ENCODE measurements at regions not wholly inside any gene's neighbourhood (a gene's known extent, or its start where the extent isn't known, plus 50 kb on each side); places are given as distances from the start of the nearest gene placed in this dataset.

- DNase-seq (ENCODE audit: low read depth in 2 of 2): no peak
Measured at GRCh38 chr15:29556380-29556779, 265.9 kb downstream of the TJP1 start.

- no peak for DNase-seq (ENCODE audit: low read depth in 2 of 2)
Measured at GRCh38 chr15:29554531-29554930, 267.7 kb downstream of the TJP1 start.

DNA sequence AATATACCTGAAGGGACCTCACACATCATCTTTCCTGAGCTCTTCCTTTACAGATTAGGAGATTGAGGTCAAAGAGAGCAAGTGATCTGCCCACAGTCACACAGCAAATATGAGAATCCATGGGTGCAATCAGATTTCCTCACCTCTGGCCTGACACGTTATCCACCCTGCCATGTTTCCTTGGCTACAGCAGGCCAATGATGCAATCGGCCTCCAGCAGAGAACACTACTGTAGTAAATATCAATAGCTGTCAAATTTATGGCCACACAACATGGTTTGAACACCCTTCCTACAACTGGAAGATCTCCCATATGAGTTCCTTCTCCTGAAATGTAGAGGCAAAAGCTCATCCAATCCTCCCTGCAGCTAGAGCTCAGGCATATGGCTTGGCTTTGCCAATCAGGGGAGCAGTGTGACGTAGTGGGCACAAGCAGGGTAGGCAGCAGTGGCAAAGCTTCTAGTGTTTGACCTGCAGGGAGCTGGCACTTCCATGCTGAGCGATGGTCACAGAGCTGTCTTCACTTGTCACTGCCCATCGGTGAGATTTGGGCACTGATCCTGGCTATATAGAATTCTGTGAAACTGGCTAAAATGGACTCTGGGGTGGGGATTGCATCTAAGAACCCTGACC, 271.3 kb downstream of the TJP1 start:
- no peak for DNase-seq (ENCODE audit: low read depth in 2 of 2)

DNA sequence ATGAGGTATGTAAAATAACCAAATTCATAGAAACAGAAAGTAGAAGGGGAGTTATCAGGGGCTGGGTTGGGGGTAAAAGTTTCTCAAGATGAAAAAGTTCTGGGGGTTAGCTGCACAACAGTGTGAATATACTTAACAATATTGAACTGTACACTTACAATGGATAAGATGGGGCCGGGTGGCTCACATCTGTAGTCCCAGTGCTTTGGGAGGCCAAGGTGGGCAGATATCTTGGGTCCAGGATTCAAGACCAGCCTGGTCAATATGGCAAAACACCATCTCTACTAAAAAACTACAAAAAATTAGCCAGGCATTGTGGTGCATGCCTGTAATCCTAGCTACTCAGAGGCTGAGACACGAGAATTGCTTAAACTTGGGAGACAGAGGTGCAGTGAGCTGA, 274.3 kb downstream of the TJP1 start:
- no peak for DNase-seq (ENCODE audit: low read depth in 2 of 2)

GRCh38 chr15:29544513-29545128, 275.0 kb upstream of the NSMCE3 start:
- DNase-seq (ENCODE audit: low read depth in 2 of 2): no peak

DNA sequence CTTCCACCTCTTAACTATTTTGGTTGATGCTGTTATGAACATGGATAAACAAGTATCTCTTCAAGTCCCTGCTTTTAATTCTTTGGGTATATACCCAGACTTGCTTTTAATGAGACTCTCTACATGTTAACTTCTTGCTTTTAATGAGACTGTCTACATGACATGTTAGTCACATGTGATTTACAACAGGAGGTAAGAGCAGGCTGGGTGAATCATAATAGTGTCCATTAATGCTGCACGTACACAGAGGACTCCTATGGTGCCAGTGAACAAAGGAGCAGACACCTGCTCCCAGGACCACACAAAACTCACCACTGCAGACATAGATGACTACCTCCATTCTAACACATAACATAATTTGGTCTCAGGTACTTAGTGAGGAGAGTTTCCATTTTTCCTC, 273.4 kb upstream of the NSMCE3 start:
- no peak for DNase-seq (ENCODE audit: low read depth in 2 of 2)

- no peak for DNase-seq (ENCODE audit: low read depth in 2 of 2)
Measured at GRCh38 chr15:29541309-29541708, 271.7 kb upstream of the NSMCE3 start.

- DNase-seq (ENCODE audit: low read depth in 2 of 2): no peak
Measured at GRCh38 chr15:29540479-29540878, 270.9 kb upstream of the NSMCE3 start.

- DNase-seq (ENCODE audit: low read depth in 2 of 2): no peak
Measured at GRCh38 chr15:29539736-29540135, 270.1 kb upstream of the NSMCE3 start.

- DNase-seq (ENCODE audit: low read depth in 2 of 2): no peak
Measured at GRCh38 chr15:29538044-29538443, 268.4 kb upstream of the NSMCE3 start.

- DNase-seq (ENCODE audit: low read depth in 2 of 2): no peak
Measured at GRCh38 chr15:29535952-29536351, 266.3 kb upstream of the NSMCE3 start.

GRCh38 chr15:29534378-29534777, 264.8 kb upstream of the NSMCE3 start:
- no peak for DNase-seq (ENCODE audit: low read depth in 2 of 2)

- peak in 1 of 2 donors; percentile 34 for DNase-seq (ENCODE audit: low read depth in 2 of 2)
Measured at GRCh38 chr15:29533647-29534046, 264.0 kb upstream of the NSMCE3 start.

DNA sequence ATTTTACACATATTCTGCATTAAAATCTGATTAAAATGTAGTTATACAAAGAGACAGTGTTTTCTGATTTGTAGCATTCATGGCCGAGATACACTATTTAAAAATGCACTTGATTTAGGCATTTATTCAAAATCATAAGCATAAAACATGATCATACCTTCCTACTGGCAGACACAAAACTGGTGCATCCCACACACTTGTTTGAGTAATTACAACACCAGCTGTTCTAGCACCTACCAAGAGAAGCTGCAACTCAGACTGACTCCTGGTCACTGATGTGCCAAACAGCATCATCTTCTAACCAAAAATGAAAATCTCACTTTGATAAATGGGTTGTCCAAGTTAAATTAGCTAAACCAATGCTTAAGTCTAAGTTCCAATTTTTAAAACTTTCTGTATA, 262.7 kb upstream of the NSMCE3 start:
- no peak for DNase-seq (ENCODE audit: low read depth in 2 of 2)

DNA sequence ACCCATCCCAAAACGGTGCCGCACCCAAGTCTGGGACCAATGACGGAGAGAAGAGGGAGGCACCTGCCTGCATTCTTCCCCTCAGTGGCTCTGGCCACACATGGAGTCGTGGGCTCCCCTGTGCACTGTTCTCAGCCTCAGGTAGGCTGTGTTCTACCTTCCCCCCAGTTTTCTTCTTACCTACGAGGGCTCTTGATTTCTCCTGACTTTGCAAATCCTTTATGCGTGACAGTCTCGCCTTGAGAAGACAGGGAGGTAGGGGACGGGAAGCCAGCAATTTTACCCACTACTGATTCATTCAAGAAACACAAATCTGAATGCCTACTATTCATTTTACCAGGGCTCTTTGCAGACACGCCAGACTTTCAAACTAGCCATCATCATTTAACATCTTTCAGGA, 261.3 kb upstream of the NSMCE3 start:
- no peak for DNase-seq (ENCODE audit: low read depth in 2 of 2)

- no peak for DNase-seq (ENCODE audit: low read depth in 2 of 2)
Measured at GRCh38 chr15:29529043-29529442, 259.4 kb upstream of the NSMCE3 start.

GRCh38 chr15:29528276-29528675, 258.7 kb upstream of the NSMCE3 start:
- no peak for DNase-seq (ENCODE audit: low read depth in 2 of 2)

GRCh38 chr15:29526802-29527201, 257.2 kb upstream of the NSMCE3 start:
- DNase-seq (ENCODE audit: low read depth in 2 of 2): no peak

DNA sequence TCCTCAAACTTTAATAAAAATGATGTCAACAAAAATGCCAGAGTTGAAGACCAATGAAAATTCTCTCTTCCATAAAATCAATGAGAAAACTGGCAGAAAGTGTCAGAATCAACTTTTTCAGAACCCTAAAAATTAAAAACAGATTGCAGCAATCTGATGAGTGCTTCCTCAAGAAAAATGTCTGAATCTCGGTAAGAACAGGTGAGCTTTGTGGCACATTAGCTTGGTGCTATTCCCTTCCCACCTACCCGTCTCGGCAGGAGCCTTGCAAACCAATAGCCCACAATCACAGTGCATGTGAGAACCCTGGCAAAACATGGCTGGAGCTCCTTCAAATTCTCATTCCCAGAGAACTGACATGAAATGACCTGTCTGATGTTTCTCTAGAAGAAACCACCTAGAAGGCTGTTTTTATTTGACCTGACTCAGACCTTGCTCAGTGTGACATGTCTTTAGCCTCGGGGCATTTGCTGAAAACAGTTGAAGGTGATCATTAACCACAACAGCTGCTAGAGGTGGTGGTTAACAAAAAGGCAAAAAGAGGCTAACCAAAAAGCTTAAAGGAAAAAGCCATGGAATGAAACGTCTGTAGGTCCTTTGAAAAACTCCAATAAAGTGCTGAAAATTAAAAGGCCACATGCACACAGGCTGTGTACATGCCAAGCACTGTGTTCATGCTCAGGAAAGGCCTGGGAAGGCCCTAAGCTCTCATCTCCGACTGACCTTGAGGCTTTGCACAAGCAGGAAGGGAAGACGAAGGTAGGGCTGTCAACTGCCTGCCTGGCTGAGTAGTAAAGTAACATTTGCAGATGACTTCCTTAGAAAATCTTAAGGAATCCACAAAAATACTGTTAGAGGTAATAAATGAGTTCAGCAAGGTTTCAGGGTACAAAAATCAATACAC, 253.0 kb upstream of the NSMCE3 start:
- no peak for DNase-seq (ENCODE audit: low read depth in 2 of 2)

- peak in 1 of 2 donors; percentile 67 for DNase-seq (ENCODE audit: low read depth in 2 of 2)
Measured at GRCh38 chr15:29518442-29518841, 248.8 kb upstream of the NSMCE3 start.

DNA sequence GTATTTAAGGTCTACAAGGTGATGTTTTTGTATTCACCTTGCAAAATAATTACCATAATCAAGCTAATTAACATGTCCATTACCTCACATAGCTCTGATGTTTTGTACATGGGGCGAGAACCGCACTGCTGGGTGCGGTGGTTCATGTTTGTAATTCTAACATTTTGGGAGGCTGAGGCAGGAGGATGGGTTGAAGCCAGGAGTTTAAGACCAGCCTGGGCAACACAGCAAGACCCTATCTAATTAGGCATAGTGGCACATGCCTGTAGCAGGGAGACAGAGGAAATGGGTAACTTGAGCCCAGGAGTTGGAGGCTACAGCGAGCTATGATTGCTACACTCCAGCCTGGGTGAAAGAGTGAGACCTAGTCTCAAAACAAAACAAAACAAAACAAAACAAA, 248.2 kb upstream of the NSMCE3 start:
- DNase-seq (ENCODE audit: low read depth in 2 of 2): no peak

DNA sequence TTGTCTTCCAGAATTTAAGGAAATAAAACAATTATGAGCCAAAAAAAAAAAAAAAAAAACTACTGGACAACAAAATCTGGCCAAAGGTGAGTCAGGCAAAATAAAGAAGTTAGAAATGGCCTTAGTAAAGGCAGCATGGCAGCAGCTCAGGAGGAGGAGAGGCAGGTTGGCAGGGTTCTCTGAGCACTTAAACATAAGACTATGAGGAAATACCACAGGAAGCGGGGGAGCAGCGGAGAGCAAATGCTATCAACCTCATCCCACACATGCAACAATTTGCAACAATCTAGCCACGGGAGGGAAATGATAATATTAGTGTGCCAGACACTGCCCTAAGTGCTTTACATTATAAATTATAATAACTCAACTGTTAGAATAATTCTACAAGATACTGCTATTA, 247.3 kb upstream of the NSMCE3 start:
- DNase-seq (ENCODE audit: low read depth in 2 of 2): no peak

GRCh38 chr15:29514926-29515325, 245.3 kb upstream of the NSMCE3 start:
- no peak for DNase-seq (ENCODE audit: low read depth in 2 of 2)

Data from lung microvascular endothelial cell (primary cell).